Psoas muscle (tissue), 7 donors: ENCODE measurements at regions not wholly inside any gene's neighbourhood (a gene's known extent, or its start where the extent isn't known, plus 50 kb on each side); places are given as distances from the start of the nearest gene placed in this dataset.
A peak's percentile ranks its signal among the peaks of the same experiment; 100 is the strongest.

ENCODE experiments used
- ATAC-seq, 4 donors: fragments of 200-7000 bp; cut with Tn5 transposase; one replicate each; pipeline ENCODE4 v1.9.1; 2020; ENCODE audit warnings: moderate library complexity in 3 of 4, mild to moderate bottlenecking in 2 of 4
- DNase-seq, 2 donors: peaks; one replicate each; pipeline ENCODE4 v3.0.0-alpha.2; 2020
- H3K27ac ChIP-seq: fragments of 200-600 bp; one replicate; pipeline ENCODE4 v1.8.0; 2022
- H3K27me3 ChIP-seq, 3 donors: fragments of 200-600 bp in 1 of 3; one replicate each; pipeline versions ENCODE4 v1.6.1 to v1.8.0; 2013 to 2022; ENCODE audit warnings: low read length in 2 of 3, mild to moderate bottlenecking in 2 of 3, moderate library complexity in 1 of 3; ENCODE audit not compliant: insufficient read depth in 3 of 3
- H3K36me3 ChIP-seq, 2 donors: fragments of 200-600 bp in 1 of 2; one replicate each; pipeline versions ENCODE4 v1.6.1 to v1.8.0; 2013 to 2022; ENCODE audit warnings: low read depth in 1 of 2, mild to moderate bottlenecking in 1 of 2, moderate library complexity in 1 of 2; ENCODE audit not compliant: insufficient read depth in 1 of 2
- H3K4me1 ChIP-seq: fragments of 200-600 bp; one replicate; pipeline ENCODE4 v1.8.0; 2022
- H3K4me3 ChIP-seq: fragments of 200-600 bp; one replicate; pipeline ENCODE4 v1.8.0; 2022; ENCODE audit warnings: mild to moderate bottlenecking
- H3K9me3 ChIP-seq: fragments of 200-600 bp; one replicate; pipeline ENCODE4 v1.8.0; 2022
- WGBS, 3 donors: extraction: QIAGEN DNeasy Blood & Tissue Kit; methylation state at CpG; one replicate each; pipeline versions ENCODE4 v1.1.6 to v1.1.7; 2013; 5-methylcytosine and 5-hydroxymethylcytosine counted together
- intact Hi-C, 2 donors: fragments of 100-400 bp; cut with DNase I; formaldehyde crosslinking; loops; one replicate each; pipeline versions ENCODE4 v1.11.0 to v1.14.2; 2022
- TF ChIP-seq, protein P1 (sequence below): fragments of 200-600 bp; IDR thresholded peaks from one replicate; pipeline ENCODE4 v1.8.0; 2022; ENCODE audit warnings: antibody characterized with exemption
- donor health status: healthy with polysubstance abuse.
- donor health status: DM: no; HTN: no; CAD: no; lungs with moderate emphysema.
- donor health status: Bipolar disorder and iron deficiency.
- donor health status: healthy.
- donor health status: DM: yes; HTN: yes; CAD: no.
- donor health status: DM: no; HTN: no; CAD: no.
- donor health status: DM: yes; HTN: yes; CAD: no.

DNA sequence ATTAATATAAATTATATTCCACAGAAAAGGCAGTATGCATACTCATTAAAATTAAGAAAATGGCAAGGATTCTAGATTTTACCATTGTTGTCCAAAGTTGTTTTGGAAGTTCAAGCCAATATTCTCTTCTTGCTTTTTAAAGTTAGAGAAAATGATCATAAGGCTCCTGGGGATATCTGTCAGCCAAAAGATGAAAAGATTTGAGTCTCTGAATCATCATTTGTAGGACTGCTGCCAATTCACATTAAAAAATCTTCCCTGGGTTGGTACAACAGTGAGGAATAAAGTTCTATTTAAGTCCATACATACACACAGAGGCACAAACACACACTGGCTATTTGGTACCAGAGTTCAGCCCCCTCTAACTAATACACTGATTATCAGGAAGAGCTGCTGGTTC, 620.1 kb downstream of the COL12A1 start:
- TF ChIP-seq, protein P1, sequence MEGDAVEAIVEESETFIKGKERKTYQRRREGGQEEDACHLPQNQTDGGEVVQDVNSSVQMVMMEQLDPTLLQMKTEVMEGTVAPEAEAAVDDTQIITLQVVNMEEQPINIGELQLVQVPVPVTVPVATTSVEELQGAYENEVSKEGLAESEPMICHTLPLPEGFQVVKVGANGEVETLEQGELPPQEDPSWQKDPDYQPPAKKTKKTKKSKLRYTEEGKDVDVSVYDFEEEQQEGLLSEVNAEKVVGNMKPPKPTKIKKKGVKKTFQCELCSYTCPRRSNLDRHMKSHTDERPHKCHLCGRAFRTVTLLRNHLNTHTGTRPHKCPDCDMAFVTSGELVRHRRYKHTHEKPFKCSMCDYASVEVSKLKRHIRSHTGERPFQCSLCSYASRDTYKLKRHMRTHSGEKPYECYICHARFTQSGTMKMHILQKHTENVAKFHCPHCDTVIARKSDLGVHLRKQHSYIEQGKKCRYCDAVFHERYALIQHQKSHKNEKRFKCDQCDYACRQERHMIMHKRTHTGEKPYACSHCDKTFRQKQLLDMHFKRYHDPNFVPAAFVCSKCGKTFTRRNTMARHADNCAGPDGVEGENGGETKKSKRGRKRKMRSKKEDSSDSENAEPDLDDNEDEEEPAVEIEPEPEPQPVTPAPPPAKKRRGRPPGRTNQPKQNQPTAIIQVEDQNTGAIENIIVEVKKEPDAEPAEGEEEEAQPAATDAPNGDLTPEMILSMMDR: no peak
- Histone ChIP-seq H3K27me3 (no peaks in the 10 kb centered on the region), H3K9me3 (no peaks in the 10 kb centered on the region), H3K36me3 (no peaks in the 10 kb centered on the region), H3K4me3 (no peak overlapping the region), H3K27ac (no peak overlapping the region), H3K4me1 (no peaks in the 10 kb centered on the region)
- intact Hi-C loops: no loop called here
- ATAC-seq (no peak), DNase-seq (no peak)

DNA sequence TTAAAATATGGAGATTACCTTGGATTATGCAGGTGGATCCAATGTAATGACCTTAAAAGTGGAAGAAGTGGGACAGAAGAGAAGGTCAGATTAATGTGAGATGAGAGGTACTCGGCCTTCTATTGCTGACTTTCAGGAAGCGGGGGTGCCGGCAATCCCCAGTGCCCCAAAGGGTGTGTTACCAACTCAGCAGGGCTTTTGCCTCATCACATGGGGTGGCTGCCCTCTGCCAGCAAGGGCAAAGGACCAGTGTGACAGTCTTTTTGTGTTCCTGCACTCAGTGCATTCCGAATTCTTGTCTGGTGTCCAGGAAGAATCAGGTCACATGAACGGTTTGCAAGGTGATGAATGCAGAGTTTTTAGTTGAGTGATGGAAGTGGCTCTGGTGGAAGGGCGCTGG, 624.2 kb downstream of the COL12A1 start:
- no peak for ATAC-seq
- Histone ChIP-seq H3K4me3 (no peak overlapping the region), H3K4me1 (no peaks in the 10 kb centered on the region), H3K9me3 (no peaks in the 10 kb centered on the region), H3K27ac (no peak overlapping the region), H3K27me3 (no peaks in the 10 kb centered on the region), H3K36me3 (no peaks in the 10 kb centered on the region)
- TF ChIP-seq, protein P1: no peak
- 76 to 79% (median 78%) methylated on average over 6 of the region's 6 CpGs for WGBS, 3 donors
- no peak for DNase-seq
- intact Hi-C loops: no loop called here

DNA sequence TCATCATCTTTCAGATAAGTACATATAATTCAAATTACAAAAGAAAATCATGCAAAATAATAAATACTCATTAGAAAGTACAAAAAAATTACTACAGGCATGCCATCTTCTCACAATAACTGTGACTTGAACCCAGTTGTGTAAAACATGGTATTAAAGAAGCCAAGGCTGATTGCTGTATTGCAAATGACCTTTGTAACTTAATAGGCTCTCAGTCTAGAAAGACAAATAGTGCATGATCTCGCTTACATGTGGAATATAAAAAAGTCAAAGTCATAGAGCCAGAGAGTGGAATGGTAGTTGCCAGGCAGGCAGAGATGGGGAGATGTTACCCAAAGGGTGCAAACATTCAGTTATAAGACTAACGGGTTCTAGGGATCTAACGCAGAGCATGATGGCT, 626.1 kb downstream of the COL12A1 start:
- H3K27ac ChIP-seq: no peak overlapping the region
- H3K27me3 ChIP-seq: no peaks in the 10 kb centered on the region
- 77 to 85% (median 78%) methylated on average over 3 of the region's 3 CpGs for WGBS, 3 donors
- no peaks in the 10 kb centered on the region for H3K9me3 ChIP-seq
- intact Hi-C loops: no loop called here
- no peak for DNase-seq
- ATAC-seq: no peak
- no peaks in the 10 kb centered on the region for H3K4me1 ChIP-seq
- TF ChIP-seq, protein P1: no peak
- H3K36me3 ChIP-seq: no peaks in the 10 kb centered on the region
- no peak overlapping the region for H3K4me3 ChIP-seq

DNA sequence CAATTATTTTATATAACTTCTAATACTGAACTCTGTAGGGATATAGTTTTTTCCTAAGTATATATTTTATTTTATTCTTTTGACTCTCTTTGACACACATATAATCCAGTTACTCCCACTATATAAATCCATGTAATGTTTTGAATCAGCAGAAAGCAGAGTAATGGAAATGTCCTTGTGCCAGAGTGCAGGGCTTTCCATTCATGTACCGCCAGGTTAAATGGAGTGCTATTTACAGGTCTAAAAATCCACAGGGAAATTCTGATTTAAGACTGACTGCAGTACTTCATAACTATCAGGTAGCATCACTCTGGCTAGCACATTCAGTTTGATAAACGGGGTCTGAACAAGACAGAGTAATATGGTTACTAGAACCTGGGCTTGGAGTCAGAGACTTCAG, 626.8 kb downstream of the COL12A1 start:
- no peak overlapping the region for H3K27ac ChIP-seq
- H3K36me3 ChIP-seq: no peaks in the 10 kb centered on the region
- no peaks in the 10 kb centered on the region for H3K27me3 ChIP-seq
- H3K4me3 ChIP-seq: no peak overlapping the region
- intact Hi-C loops: no loop called here
- H3K9me3 ChIP-seq: no peaks in the 10 kb centered on the region
- WGBS, 3 donors: 58 to 63% (median 60%) methylated on average over 2 of the region's 2 CpGs
- H3K4me1 ChIP-seq: no peaks in the 10 kb centered on the region
- ATAC-seq (no peak), DNase-seq (no peak)
- TF ChIP-seq, protein P1: no peak

DNA sequence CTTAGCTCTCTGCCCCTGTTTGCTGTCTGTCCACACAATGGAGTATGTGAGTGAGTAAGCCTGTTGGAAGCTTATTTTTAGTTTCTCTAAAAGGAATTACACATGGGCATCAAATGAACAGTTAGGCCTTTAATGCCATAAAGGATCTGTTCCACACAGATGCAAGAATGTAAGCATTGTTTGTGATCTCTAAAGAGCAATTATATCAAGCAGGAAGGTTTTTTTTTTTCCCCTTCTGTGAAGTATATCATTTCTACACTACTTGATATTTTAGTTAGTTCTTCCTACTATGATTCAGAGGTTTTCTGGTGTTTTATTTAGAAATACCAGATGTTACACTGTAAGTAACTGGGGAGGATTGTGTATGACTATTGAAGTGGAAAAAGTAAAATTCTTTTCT, 627.5 kb downstream of the COL12A1 start:
- Histone ChIP-seq H3K27ac (no peak overlapping the region), H3K9me3 (no peaks in the 10 kb centered on the region), H3K4me3 (no peak overlapping the region), H3K27me3 (no peaks in the 10 kb centered on the region), H3K36me3 (no peaks in the 10 kb centered on the region), H3K4me1 (no peaks in the 10 kb centered on the region)
- intact Hi-C loops: no loop called here
- ATAC-seq: peak in 1 of 4 donors; percentile 44
- TF ChIP-seq, protein P1: no peak
- no peak for DNase-seq
